ENCODE measurements at regions not wholly inside any gene's neighbourhood (a gene's known extent, or its start where the extent isn't known, plus 50 kb on each side); places are given as distances from the start of the nearest gene placed in this dataset.

GRCh38 chr10:88209231-88209630 lies 345.8 kb downstream of the PTEN start:
- Histone ChIP-seq H3K27me3 (no peaks in the 10 kb centered on the region), H3K27ac (no peak overlapping the region), H3K4me3 (no peak overlapping the region), H3K36me3 (no peaks in the 10 kb centered on the region), H3K4me1 (no peaks in the 10 kb centered on the region), H3K9me3 (no peaks in the 10 kb centered on the region)
- TF ChIP-seq POLR2A (IDR thresholded peaks at IDR 0.05) (no peak), CTCF (IDR thresholded peaks at IDR 0.05) (no peak)
- no peak for DNase-seq

GRCh38 chr10:88209837-88210561 lies 346.6 kb downstream of the PTEN start:
- Histone ChIP-seq H3K36me3 (no peaks in the 10 kb centered on the region), H3K4me3 (no peak overlapping the region), H3K4me1 (no peaks in the 10 kb centered on the region), H3K9me3 (no peaks in the 10 kb centered on the region), H3K27ac (no peak overlapping the region), H3K27me3 (no peaks in the 10 kb centered on the region)
- TF ChIP-seq POLR2A (IDR thresholded peaks at IDR 0.05) (no peak), CTCF (IDR thresholded peaks at IDR 0.05) (no peak)
- DNase-seq = no peak

DNA sequence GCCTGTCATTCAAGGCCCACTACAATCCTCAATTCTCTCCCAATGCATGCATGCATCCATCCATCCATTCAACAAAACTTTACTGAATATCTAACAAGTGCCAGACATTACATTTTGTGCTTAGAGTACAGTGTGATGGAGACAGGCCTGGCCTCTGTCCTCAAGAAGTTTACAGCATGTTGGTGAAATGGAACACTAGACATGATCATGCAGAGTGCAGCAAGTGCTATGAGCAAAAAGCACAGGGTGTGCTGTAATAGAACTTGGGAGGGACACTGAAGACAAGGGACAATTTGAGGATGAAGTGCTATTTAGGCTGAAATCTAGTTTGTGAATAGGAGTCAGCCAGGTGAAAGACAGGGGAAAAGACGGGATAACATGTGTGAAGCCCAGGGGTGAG lies 347.8 kb downstream of the PTEN start:
- DNase-seq = no peak
- H3K4me1 ChIP-seq = no peaks in the 10 kb centered on the region
- H3K9me3 ChIP-seq = no peaks in the 10 kb centered on the region
- H3K27ac ChIP-seq = no peak overlapping the region
- no peaks in the 10 kb centered on the region for H3K27me3 ChIP-seq
- no peaks in the 10 kb centered on the region for H3K36me3 ChIP-seq
- no peak overlapping the region for H3K4me3 ChIP-seq
- TF ChIP-seq CTCF (IDR thresholded peaks at IDR 0.05) (no peak), POLR2A (IDR thresholded peaks at IDR 0.05) (no peak)

- Histone ChIP-seq H3K27me3 (no peaks in the 10 kb centered on the region), H3K4me3 (no peak overlapping the region), H3K36me3 (no peaks in the 10 kb centered on the region), H3K4me1 (no peaks in the 10 kb centered on the region), H3K27ac (no peak overlapping the region), H3K9me3 (no peaks in the 10 kb centered on the region)
- no peak for DNase-seq
- TF ChIP-seq POLR2A (IDR thresholded peaks at IDR 0.05) (no peak), CTCF (IDR thresholded peaks at IDR 0.05) (no peak)
These were observed 348.6 kb downstream of the PTEN start for GRCh38 chr10:88212069-88212468.

- no peak overlapping the region for H3K4me3 ChIP-seq
- no peaks in the 10 kb centered on the region for H3K9me3 ChIP-seq
- TF ChIP-seq POLR2A (IDR thresholded peaks at IDR 0.05) (no peak), CTCF (IDR thresholded peaks at IDR 0.05) (no peak)
- DNase-seq = no peak
- no peaks in the 10 kb centered on the region for H3K36me3 ChIP-seq
- H3K27ac ChIP-seq = no peak overlapping the region
- no peaks in the 10 kb centered on the region for H3K27me3 ChIP-seq
- H3K4me1 ChIP-seq = no peaks in the 10 kb centered on the region
These were observed 349.7 kb downstream of the PTEN start for GRCh38 chr10:88213065-88213605.

Data from Peyer's patch (tissue), 4 donors.